ENCODE measurements at regions not wholly inside any gene's neighbourhood (a gene's known extent, or its start where the extent isn't known, plus 50 kb on each side); places are given as distances from the start of the nearest gene placed in this dataset.
"Not testable (repeated sequence)": the region's sequence is repeated elsewhere in the genome, so short reads cannot be mapped to it uniquely, and the experiment has no call there.

DNA sequence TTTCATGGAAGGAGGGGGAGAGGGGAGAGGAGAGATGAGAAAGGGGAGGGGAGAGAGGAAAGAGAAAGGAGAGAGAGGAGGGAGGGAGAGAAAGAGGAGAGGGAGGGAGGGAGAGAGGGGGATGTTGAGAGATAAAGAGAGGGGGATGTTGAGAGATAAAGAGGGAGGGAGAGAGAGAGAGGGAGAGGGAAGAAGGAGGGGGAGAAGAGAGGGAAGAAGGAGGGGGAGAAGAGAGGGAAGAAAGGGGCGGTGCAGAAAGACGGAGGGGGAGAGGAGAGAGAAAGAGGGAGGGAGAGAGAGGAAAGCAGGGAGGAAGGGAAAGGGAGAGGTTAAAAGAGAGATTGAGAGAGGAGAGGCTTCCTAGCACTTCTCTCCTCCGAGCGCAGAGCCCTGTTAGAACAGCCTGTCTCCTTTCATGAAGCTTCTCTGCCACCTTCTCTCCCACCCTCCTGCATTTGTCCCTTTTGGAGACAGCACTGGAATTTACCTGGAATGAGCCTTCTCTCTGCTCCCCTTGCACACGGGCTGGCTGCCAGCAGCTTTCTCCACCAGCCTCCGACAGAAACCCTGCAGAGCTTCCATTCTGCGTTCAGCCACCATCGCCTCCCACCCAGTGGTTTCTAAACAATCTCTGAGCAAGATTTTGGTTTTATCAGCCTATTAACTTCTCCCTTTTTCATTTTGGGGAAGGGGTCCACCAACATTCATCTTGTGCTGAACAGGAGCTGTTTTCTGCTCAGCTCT lies 74.0 kb upstream of the CARD11 start:
- Histone ChIP-seq H3K9me2 (replicated peaks; ENCODE audit: control insufficient read depth, low read length) (no peaks in the 10 kb centered on the region), H3K27me3 (ENCODE audit: control insufficient read depth, low read length) (peaks cover 25% of the 10 kb centered on the region), H3K79me2 (ENCODE audit: control insufficient read depth, low read length) (no peaks in the 10 kb centered on the region), H3K9me3 (ENCODE audit: control insufficient read depth, insufficient read depth, low read length) (peaks cover 12% of the 10 kb centered on the region; the same call in 1 of the 2 replicates), H4K20me1 (ENCODE audit: control insufficient read depth, insufficient read depth, low read depth, low read length) (no peaks in the 10 kb centered on the region), H3K4me3 (ENCODE audit: low read length) (no peak overlapping the region), H3K36me3 (ENCODE audit: control insufficient read depth, low read length) (no peaks in the 10 kb centered on the region), H3K27ac (ENCODE audit: low read depth, low read length) (no peak overlapping the region), H3K4me1 (ENCODE audit: control insufficient read depth, low read length) (peaks cover 5% of the 10 kb centered on the region; the same call in 1 of the 2 replicates), H3K4me2 (ENCODE audit: low read length) (peak overlapping the region; percentile 9; the same call in 1 of the 2 replicates), H3F3A (ENCODE audit: control insufficient read depth, insufficient read depth) (no peaks in the 10 kb centered on the region)
- TF ChIP-seq, protein P1, sequence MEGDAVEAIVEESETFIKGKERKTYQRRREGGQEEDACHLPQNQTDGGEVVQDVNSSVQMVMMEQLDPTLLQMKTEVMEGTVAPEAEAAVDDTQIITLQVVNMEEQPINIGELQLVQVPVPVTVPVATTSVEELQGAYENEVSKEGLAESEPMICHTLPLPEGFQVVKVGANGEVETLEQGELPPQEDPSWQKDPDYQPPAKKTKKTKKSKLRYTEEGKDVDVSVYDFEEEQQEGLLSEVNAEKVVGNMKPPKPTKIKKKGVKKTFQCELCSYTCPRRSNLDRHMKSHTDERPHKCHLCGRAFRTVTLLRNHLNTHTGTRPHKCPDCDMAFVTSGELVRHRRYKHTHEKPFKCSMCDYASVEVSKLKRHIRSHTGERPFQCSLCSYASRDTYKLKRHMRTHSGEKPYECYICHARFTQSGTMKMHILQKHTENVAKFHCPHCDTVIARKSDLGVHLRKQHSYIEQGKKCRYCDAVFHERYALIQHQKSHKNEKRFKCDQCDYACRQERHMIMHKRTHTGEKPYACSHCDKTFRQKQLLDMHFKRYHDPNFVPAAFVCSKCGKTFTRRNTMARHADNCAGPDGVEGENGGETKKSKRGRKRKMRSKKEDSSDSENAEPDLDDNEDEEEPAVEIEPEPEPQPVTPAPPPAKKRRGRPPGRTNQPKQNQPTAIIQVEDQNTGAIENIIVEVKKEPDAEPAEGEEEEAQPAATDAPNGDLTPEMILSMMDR (IDR thresholded peaks at IDR 0.05; ENCODE audit: low read depth, low read length, poor library complexity, severe bottlenecking), result no peak
- TF ChIP-seq EZH2phosphoT487 (IDR thresholded peaks at IDR 0.05; ENCODE audit: borderline replicate concordance, low read length), result no peak

DNA sequence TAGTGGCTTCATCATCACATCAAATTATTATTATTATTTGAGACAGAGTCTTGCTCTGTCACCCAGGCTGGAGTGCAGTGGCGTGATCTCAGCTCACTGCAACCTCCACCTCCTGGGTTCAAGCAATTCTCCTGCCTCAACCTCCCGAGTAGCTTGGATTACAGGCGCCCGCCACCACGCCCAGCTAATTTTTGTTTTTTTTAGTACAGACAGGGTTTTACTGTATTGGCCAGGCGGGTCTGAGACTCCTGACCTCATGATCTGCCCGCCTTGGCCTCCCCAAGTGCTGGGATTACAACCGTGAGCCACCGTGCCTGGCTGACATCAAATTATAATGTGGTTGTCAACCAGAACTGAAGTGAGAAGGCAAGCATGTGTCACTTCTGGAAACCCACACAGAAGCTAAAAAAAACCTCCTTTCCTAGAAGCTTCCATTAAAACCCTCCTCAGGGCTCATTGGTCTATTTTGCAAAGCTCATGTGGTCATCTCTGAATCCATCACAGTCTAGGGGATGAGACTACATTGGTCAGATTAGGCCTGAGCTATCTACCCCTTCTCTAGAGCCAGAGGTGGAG lies 75.8 kb upstream of the CARD11 start:
- H3F3A ChIP-seq (ENCODE audit: control insufficient read depth, insufficient read depth); H4K20me1 ChIP-seq (ENCODE audit: control insufficient read depth, insufficient read depth, low read depth, low read length); H3K4me1 ChIP-seq (ENCODE audit: control insufficient read depth, low read length); H3K79me2 ChIP-seq (ENCODE audit: control insufficient read depth, low read length); H3K4me3 ChIP-seq (ENCODE audit: low read length); H3K4me2 ChIP-seq (ENCODE audit: low read length); H3K9me2 ChIP-seq (replicated peaks; ENCODE audit: control insufficient read depth, low read length); H3K27ac ChIP-seq (ENCODE audit: low read depth, low read length); H3K36me3 ChIP-seq (ENCODE audit: control insufficient read depth, low read length): not testable (repeated sequence)
- H3K9me3 ChIP-seq (ENCODE audit: control insufficient read depth, insufficient read depth, low read length), result peaks cover 12% of the 10 kb centered on the region; the same call in 1 of the 2 replicates
- H3K27me3 ChIP-seq (ENCODE audit: control insufficient read depth, low read length), result peaks cover 25% of the 10 kb centered on the region

DNA sequence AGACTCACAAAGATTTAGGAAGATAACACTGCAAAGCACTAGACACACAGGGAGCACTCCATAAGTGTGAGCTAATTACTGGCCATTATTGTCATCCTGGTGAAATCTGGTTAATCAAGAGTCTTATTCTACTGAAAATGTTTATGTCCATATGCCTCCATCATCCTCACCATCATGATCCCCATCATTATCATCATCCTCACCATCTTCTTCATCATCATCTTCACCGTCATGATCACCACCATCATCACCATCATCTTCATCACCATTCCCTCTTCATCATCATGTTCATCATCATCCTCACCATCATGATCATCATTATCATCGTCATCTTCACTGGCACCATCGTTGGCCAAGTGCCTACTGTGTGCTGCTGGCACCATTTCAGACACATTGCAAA lies 76.3 kb upstream of the CARD11 start:
- Histone ChIP-seq H3K27me3 (ENCODE audit: control insufficient read depth, low read length) (peaks cover 25% of the 10 kb centered on the region), H3K27ac (ENCODE audit: low read depth, low read length) (no peak overlapping the region), H4K20me1 (ENCODE audit: control insufficient read depth, insufficient read depth, low read depth, low read length) (no peaks in the 10 kb centered on the region), H3K9me2 (replicated peaks; ENCODE audit: control insufficient read depth, low read length) (no peaks in the 10 kb centered on the region), H3K36me3 (ENCODE audit: control insufficient read depth, low read length) (no peaks in the 10 kb centered on the region), H3K79me2 (ENCODE audit: control insufficient read depth, low read length) (no peaks in the 10 kb centered on the region), H3K4me3 (ENCODE audit: low read length) (no peak overlapping the region), H3K4me2 (ENCODE audit: low read length) (no peak overlapping the region), H3F3A (ENCODE audit: control insufficient read depth, insufficient read depth) (no peaks in the 10 kb centered on the region), H3K9me3 (ENCODE audit: control insufficient read depth, insufficient read depth, low read length) (peaks cover 12% of the 10 kb centered on the region; the same call in 1 of the 2 replicates), H3K4me1 (ENCODE audit: control insufficient read depth, low read length) (peaks cover 5% of the 10 kb centered on the region; the same call in 1 of the 2 replicates)
- no peak for TF ChIP-seq EZH2phosphoT487 (IDR thresholded peaks at IDR 0.05; ENCODE audit: borderline replicate concordance, low read length)
- TF ChIP-seq, protein P1 (IDR thresholded peaks at IDR 0.05; ENCODE audit: low read depth, low read length, poor library complexity, severe bottlenecking), result no peak

DNA sequence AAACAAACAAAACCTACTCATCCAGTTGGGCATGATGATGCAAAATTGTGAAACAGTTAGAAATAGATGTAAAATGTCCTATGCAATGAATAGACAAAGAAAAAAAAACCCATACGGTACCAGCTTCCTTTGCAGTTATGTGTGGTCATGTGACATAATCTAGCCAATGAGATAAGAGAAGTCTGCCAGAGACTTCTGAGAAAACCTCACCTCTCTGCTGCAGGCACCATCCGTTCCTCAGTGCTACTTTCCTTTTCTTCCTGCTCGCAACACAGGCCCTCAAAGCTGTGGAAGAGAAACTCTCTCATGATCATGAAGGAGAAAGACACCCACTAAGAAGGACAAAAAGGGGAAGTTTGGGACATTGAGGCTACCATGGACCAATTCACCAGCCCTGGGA lies 76.8 kb upstream of the CARD11 start:
- no peaks in the 10 kb centered on the region for H3K79me2 ChIP-seq (ENCODE audit: control insufficient read depth, low read length)
- no peaks in the 10 kb centered on the region for H3K36me3 ChIP-seq (ENCODE audit: control insufficient read depth, low read length)
- H3K9me2 ChIP-seq (replicated peaks; ENCODE audit: control insufficient read depth, low read length), result no peaks in the 10 kb centered on the region
- no peaks in the 10 kb centered on the region for H3F3A ChIP-seq (ENCODE audit: control insufficient read depth, insufficient read depth)
- H3K27me3 ChIP-seq (ENCODE audit: control insufficient read depth, low read length), result peaks cover 22% of the 10 kb centered on the region
- no peaks in the 10 kb centered on the region for H4K20me1 ChIP-seq (ENCODE audit: control insufficient read depth, insufficient read depth, low read depth, low read length)
- H3K4me2 ChIP-seq (ENCODE audit: low read length), result no peak overlapping the region
- peaks cover 5% of the 10 kb centered on the region; the same call in 1 of the 2 replicates for H3K4me1 ChIP-seq (ENCODE audit: control insufficient read depth, low read length)
- H3K9me3 ChIP-seq (ENCODE audit: control insufficient read depth, insufficient read depth, low read length), result peaks cover 12% of the 10 kb centered on the region; the same call in 1 of the 2 replicates
- no peak overlapping the region for H3K4me3 ChIP-seq (ENCODE audit: low read length)
- no peak overlapping the region for H3K27ac ChIP-seq (ENCODE audit: low read depth, low read length)
- no peak for TF ChIP-seq EZH2phosphoT487 (IDR thresholded peaks at IDR 0.05; ENCODE audit: borderline replicate concordance, low read length)
- TF ChIP-seq, protein P1 (IDR thresholded peaks at IDR 0.05; ENCODE audit: low read depth, low read length, poor library complexity, severe bottlenecking), result no peak
